22Rv1 (cell line): ENCODE measurements at regions not wholly inside any gene's neighbourhood (a gene's known extent, or its start where the extent isn't known, plus 50 kb on each side); places are given as distances from the start of the nearest gene placed in this dataset.
"Not testable (repeated sequence)": the region's sequence is repeated elsewhere in the genome, so short reads cannot be mapped to it uniquely, and the experiment has no call there.

Experiments used
- ZFX ChIP-seq: fragments of 450-650 bp; IDR thresholded peaks from 2 replicates; pipeline ENCODE4 v1.6.1; 2017; ENCODE audit warnings: antibody characterized with exemption, borderline replicate concordance
- TF ChIP-seq, protein P1 (sequence below): fragments of 450-650 bp; IDR thresholded peaks from 2 replicates; pipeline ENCODE4 v1.5.1; 2017; ENCODE audit warnings: mild to moderate bottlenecking

DNA sequence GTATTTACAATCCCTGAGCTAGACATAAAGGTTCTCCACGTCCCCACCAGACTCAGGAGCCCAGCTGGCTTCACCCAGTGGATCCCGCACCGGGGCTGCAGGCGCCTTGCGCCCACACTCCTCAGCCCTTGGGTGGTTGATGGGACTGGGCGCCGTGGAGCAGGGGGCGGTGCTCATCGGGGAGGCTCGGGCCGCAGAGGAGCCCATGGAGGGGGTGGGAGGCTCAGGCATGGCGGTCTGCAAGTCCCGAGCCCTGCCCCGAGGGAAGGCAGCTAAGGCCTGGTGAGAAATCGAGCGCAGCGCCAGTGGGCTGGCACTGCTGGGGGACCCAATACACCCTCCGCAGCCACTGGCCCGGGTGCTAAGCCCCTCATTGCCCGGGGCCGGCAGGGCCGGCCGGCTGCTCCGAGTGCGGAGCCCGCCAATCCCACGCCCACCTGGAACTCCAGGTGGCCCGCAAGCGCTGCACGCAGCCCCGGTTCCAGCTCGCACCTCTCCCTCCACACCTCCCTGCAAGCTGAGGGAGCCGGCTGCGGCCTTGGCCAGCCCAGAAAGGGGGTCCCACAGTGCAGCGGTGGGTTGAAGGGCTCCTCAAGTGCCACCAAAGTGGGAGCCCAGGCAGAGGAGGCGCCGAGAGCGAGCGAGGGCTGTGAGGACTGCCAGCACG is 260.9 kb upstream of the BTG1 start:
- TF ChIP-seq, protein P1, sequence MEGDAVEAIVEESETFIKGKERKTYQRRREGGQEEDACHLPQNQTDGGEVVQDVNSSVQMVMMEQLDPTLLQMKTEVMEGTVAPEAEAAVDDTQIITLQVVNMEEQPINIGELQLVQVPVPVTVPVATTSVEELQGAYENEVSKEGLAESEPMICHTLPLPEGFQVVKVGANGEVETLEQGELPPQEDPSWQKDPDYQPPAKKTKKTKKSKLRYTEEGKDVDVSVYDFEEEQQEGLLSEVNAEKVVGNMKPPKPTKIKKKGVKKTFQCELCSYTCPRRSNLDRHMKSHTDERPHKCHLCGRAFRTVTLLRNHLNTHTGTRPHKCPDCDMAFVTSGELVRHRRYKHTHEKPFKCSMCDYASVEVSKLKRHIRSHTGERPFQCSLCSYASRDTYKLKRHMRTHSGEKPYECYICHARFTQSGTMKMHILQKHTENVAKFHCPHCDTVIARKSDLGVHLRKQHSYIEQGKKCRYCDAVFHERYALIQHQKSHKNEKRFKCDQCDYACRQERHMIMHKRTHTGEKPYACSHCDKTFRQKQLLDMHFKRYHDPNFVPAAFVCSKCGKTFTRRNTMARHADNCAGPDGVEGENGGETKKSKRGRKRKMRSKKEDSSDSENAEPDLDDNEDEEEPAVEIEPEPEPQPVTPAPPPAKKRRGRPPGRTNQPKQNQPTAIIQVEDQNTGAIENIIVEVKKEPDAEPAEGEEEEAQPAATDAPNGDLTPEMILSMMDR, result not testable (repeated sequence)
- TF ChIP-seq ZFX, result not testable (repeated sequence)
